Stimulated activated naive CD8-positive, alpha-beta T cell treated with anti-CD3 and anti-CD28 coated beads, Interleukin-15, Interleukin-2, amounts not matched to agents 100 ng/mL and 50 ng/mL, for 24 hours (primary cell): ENCODE measurements at regions not wholly inside any gene's neighbourhood (a gene's known extent, or its start where the extent isn't known, plus 50 kb on each side); places are given as distances from the start of the nearest gene placed in this dataset.

Experiments used
- H3K27ac Mint-ChIP-seq: one replicate; pipeline ENCODE4 v1.8.0; 2021; ENCODE audit warnings: mild to moderate bottlenecking, mixed read lengths
- H3K27me3 Mint-ChIP-seq: one replicate; pipeline ENCODE4 v1.8.0; 2021; ENCODE audit warnings: mixed read lengths
- H3K36me3 Mint-ChIP-seq: one replicate; pipeline ENCODE4 v1.8.0; 2021; ENCODE audit warnings: low read depth, mixed read lengths
- H3K4me1 Mint-ChIP-seq: one replicate; pipeline ENCODE4 v1.8.0; 2021; ENCODE audit warnings: low read depth, mixed read lengths
- H3K4me3 Mint-ChIP-seq: one replicate; pipeline ENCODE4 v1.8.0; 2021; ENCODE audit warnings: mild to moderate bottlenecking, mixed read lengths
- H3K9me3 Mint-ChIP-seq: one replicate; pipeline ENCODE4 v1.8.0; 2021; ENCODE audit warnings: mixed read lengths

DNA sequence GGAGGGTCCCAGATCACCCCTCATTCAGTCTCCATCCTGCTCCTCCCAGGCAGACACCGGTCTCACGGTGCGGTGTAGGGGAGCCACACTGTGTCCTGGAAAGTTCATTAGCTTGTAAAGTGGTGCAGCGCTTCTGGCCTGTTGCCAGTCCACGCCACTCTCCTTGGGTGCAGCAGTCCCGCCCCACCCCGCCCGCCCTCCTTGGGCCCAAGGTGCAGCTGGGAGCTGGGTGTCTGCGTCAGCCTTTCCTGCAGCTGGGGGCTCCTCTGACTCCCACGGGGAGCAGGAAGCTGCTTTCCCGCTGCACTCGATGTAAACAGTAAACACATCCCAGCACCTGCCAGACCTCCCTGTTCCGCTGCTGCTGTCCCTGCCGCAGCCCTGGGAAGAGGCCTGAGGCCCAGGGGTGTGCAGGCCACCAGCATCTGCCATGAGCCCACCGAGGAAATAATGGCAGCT, 53.8 kb upstream of the ASB18 start:
- H3K9me3 Mint-ChIP-seq: no peaks in the 10 kb centered on the region
- no peak overlapping the region for H3K4me3 Mint-ChIP-seq
- no peaks in the 10 kb centered on the region for H3K36me3 Mint-ChIP-seq
- H3K27ac Mint-ChIP-seq: no peak overlapping the region
- H3K27me3 Mint-ChIP-seq: peaks cover 4% of the 10 kb centered on the region
- H3K4me1 Mint-ChIP-seq: no peaks in the 10 kb centered on the region

DNA sequence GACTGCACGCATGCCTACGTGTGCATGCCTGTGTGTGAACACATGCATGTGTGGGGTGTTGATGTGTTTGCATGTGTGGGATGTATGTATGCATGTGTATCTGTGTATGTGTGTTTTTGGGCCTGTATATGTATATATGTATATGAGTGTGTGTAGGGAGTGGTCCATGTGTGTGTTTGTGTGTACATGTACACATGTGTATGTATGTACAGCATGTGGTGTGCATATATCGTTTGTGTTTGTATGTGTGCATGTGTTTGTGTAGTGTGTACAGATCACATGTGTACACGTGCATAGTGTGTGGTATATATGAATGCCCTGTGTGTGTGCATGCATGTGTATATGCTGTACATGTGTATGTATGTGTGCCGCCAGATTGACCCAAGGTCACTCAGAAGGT, 54.2 kb upstream of the ASB18 start:
- Mint-ChIP-seq H3K27me3 (peaks cover 4% of the 10 kb centered on the region), H3K4me1 (no peaks in the 10 kb centered on the region), H3K36me3 (no peaks in the 10 kb centered on the region), H3K9me3 (no peaks in the 10 kb centered on the region), H3K4me3 (no peak overlapping the region), H3K27ac (no peak overlapping the region)

DNA sequence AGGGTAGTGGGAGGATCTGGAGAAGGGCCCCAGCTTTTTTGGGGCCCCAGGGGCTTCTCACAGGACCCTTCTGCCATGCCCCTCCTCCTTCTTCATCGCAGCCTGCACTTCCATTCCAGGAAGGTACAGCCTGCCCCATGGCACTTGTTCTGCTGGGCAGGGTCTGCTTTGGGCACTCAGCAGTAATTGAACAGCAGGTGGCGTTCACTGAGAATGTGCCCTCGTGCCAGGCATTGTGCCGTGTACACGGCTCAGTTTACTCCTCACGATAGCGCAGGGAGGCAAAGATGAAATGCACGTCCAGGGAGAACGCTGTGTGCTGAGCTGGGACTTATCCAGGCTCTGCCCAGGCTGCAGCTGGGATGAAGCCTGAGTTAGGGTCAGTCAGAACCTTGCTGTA, 54.8 kb upstream of the ASB18 start:
- Mint-ChIP-seq H3K4me1 (no peaks in the 10 kb centered on the region), H3K9me3 (no peaks in the 10 kb centered on the region), H3K4me3 (no peak overlapping the region), H3K27me3 (peaks cover 4% of the 10 kb centered on the region), H3K36me3 (no peaks in the 10 kb centered on the region), H3K27ac (no peak overlapping the region)

DNA sequence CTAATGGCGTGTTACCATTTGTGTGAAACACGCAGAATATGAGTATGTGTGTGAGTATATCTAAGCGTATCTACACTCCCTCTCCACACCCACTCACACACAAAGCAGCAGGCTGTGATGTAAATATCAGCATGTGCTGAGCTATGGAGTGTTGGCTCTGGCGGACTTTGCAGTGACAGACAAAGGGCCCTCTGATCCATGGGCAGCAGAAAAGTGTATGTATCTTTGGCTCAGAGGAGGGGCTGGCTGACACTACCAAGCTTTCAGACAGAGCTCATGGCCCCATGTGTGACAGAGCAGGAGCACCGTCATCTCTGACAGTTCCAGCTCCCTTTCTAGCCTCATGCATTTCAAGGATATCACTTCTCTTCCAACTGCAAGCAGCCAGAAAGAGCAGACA, 57.2 kb upstream of the ASB18 start:
- Mint-ChIP-seq H3K27me3 (peaks cover 3% of the 10 kb centered on the region), H3K4me1 (no peaks in the 10 kb centered on the region), H3K9me3 (no peaks in the 10 kb centered on the region), H3K4me3 (no peak overlapping the region), H3K27ac (no peak overlapping the region), H3K36me3 (no peaks in the 10 kb centered on the region)

DNA sequence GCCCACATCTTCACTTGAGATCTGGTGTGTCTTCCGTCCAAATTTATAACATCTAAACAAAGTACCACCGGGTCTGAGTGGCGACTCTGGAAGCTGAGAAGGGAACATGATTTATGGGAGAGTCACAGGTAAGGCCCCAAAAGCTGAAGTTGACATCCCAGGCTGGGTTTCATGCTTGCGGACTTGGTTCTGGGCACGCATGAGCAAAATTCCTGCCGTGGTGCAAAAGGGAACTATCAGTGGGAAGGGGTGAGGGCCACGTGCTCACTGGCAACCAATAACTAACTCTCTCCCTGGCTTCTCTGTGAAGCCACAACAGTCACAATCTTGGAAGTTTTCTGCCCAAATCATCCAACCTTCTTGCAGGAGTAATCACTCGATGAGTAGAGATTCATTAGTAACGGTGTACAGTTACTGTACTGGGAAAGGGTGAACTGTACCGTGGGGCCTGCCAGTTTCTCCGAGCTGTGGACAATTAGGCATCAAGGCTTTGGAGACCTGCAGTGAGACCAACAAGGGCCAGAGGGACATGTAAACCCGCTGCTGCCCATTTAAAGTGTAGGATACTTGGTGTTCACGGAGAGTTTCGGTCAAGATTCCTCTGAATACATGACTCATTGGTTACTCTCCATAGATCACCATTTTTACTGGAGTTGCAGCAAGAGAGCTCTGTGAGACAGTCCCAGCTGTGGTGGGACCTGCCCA, 69.4 kb upstream of the ASB18 start:
- no peak overlapping the region for H3K27ac Mint-ChIP-seq

DNA sequence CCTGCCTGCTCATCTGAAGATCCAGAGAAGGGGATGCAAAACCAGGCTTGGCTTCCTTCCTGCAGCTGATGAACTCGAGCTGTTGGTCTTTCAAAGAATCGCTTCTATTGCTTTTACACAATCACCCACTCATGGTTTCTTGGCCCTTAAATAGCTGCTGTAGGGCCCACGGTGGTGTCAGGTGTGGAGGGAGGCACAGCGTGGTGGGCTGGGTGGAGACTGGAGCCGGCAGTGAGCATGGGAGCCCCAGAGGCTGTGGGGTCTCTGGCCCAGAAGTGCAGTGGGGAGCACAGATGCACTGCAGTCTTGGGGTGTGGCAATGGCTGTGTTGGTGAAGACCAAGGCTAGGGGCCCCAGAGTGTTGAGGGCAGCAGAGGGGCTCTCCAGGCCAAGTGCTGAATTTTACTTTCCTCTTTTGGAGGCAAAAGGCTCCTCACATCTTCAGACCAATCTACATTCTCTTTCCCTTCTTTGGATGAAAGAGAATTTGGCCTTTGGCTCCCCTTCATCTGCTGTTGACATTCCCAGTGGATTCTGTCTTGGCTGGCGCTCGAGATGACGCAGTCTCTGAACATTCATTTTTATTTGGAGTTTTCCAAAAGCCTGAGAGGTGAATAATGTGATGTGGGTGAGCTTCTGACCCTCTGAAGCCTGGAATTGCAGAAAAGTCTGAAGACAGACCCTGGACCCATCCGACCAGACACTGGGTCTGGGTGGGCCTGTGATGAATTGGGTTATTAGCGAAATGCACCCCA, 70.1 kb upstream of the ASB18 start:
- Mint-ChIP-seq H3K36me3 (no peaks in the 10 kb centered on the region), H3K27ac (no peak overlapping the region), H3K27me3 (peaks cover 6% of the 10 kb centered on the region), H3K9me3 (no peaks in the 10 kb centered on the region), H3K4me3 (no peak overlapping the region), H3K4me1 (no peaks in the 10 kb centered on the region)

More for the DNA sequence above, 69.4 kb upstream of the ASB18 start:
- no peaks in the 10 kb centered on the region for H3K36me3 Mint-ChIP-seq
- peaks cover 3% of the 10 kb centered on the region for H3K27me3 Mint-ChIP-seq
- no peaks in the 10 kb centered on the region for H3K4me1 Mint-ChIP-seq
- no peak overlapping the region for H3K4me3 Mint-ChIP-seq
- no peaks in the 10 kb centered on the region for H3K9me3 Mint-ChIP-seq

DNA sequence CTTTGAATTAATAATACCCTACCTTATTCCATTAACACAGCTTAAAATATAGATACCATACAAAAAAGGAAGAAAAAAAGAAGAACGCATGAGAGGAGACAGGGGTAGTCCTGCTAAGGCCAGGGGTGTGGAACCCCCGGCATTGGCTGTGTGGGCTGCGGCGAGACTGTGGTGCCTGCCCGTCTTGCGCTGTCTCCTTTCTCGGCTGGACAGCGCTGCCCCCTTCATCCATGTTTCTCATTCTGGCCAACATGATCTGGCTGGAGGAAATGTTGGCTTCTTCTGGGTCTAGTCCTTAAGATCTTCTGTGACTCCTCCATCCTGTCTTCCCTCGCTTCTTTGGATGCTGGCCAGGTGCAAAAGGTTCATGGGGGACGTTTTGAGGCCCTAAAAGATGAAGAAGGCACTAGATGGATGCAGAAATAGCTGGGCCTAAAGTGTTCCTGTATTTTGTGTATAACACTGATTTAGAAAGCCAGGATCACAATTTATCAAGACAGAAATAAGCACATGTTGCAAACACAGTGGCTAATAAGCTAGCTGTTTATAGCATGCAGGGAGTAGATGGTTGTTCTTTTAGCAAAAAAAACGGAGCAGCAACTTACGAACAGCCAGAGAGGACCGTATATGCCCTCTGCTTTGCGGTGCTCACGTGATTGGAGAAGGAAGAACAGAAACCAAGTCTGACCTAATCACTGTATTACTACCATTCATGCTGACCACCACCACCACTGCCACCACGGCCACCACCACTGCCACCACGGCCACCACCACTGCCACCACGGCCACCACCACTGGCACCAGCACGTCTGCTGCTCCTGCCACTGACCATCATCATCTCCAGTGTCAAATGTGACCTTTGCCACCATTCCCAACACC, 71.7 kb upstream of the ASB18 start:
- no peaks in the 10 kb centered on the region for H3K9me3 Mint-ChIP-seq

DNA sequence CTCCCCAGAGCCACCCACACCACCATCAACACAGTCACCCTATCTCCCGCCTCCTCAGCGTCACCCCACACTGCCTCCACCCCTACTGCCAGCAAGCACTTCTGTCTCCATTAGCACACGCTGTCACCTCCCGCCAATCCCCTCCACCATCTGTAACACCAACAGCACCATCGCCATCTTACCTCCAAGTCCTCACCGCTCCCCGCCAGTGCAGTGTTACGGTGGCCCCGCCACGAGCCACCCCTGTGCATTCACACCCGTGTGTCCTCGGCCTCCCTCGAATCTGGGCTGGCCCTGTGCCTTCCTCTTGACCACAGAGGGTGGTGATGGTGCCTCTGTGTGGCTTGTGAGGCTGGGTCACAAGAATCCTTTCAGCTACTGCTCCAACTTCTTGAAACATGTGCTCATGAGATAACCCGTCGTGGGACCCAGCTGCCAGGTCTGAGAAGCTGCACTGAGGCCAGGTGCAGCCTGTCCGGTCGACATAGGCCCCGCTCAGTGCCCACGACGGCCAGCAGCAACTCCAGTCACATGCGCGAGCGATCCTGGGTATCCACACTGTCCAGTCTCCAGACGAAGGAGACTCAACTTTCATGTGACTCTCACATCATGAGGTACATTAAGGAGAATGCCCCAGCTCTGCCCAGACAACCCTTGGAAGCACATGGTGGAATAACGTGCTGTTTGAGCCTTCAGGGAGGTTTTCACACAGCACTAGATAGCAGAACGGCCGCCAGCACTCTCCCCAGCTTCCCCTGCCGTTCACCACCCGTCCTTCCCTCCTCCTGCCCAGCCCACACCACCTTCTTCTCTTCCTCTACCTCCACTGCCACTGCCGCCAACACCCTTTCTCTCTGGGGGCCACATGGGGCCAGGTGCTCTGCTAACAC, 72.6 kb upstream of the ASB18 start:
- peaks cover 4% of the 10 kb centered on the region for H3K27me3 Mint-ChIP-seq

More for the DNA sequence above, 71.7 kb upstream of the ASB18 start:
- Mint-ChIP-seq H3K4me1 (no peaks in the 10 kb centered on the region), H3K4me3 (no peak overlapping the region), H3K36me3 (no peaks in the 10 kb centered on the region), H3K27ac (no peak overlapping the region), H3K27me3 (peaks cover 4% of the 10 kb centered on the region)

DNA sequence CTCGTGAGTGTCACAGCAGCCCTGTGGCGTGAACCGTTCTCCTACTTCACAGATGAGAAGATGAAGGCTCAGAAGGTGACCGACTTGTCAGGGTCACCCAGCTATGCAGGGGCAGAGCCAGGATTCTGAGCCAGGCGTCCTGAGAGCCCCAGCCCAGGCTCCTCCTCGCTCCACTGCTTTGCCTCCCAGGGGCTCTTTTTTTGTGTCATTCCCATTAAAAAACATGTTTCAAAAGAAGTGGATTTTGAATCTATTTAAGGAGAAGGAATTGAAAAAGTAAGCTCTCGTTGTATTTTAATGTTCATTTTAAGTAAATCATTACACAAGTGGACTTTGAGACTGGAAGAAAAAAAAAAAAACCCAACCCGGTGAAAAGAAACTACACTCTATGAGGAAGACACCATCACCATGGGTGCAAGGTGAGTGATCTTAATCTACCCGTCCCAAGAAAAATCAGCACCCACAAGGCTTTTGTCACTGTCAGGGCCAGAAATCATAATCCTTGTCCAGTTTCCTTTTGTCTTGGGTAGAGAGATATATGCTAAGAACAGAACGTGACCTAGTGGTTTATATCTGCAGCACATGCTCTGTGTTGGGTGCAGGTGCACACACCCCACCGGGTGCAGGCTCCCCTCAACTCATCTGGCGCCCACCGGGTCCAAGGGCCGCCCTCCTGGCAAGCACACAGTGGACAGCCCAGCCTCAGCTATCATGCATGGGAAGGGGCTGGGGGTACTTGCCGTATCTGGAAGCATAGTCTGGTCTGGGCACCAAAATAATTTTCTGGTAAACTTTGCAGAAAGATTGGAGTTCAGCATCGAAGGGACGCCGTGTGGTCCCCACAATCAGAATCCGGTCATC, 73.5 kb upstream of the ASB18 start:
- Mint-ChIP-seq H3K4me3 (no peak overlapping the region), H3K27me3 (peaks cover 4% of the 10 kb centered on the region), H3K9me3 (no peaks in the 10 kb centered on the region), H3K4me1 (no peaks in the 10 kb centered on the region), H3K36me3 (no peaks in the 10 kb centered on the region), H3K27ac (no peak overlapping the region)

More for the DNA sequence above, 72.6 kb upstream of the ASB18 start:
- H3K4me1 Mint-ChIP-seq: no peaks in the 10 kb centered on the region
- H3K27ac Mint-ChIP-seq: no peak overlapping the region
- no peaks in the 10 kb centered on the region for H3K9me3 Mint-ChIP-seq
- H3K36me3 Mint-ChIP-seq: no peaks in the 10 kb centered on the region
- H3K4me3 Mint-ChIP-seq: no peak overlapping the region

DNA sequence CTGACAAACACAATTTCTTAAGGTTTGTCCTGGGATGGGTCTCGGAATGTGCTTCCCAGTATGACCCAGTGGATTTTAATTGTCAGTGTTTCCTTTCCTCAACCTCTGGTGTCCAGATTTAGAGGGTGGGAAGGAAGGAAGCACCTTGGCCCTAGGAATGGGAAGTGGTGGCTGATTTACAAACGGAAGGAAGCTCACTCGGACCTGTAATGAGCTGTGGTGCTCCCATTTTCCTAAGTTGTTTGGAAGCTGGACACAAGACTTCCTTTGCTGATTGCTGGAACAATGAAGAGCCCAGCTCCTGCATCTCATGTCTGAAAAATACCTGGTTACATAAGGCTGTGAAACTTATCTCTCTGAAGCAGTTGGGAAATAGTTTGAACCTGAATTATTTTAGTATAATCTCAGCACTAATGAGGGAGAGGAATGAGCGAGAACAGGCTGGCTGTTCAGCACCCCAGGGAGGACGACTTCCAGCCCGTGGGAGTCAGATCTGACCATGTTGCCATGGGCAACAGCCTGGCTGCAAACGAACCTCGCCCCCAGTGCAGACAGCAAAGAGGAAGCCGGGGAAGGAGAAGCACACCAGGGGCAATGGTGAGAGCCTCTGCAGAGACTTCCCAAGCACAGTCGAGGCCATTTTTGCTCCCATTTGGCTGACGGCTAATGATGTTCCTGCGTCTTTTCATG, 74.4 kb upstream of the ASB18 start:
- Mint-ChIP-seq H3K9me3 (no peaks in the 10 kb centered on the region), H3K4me3 (no peak overlapping the region), H3K27ac (no peak overlapping the region), H3K27me3 (peaks cover 4% of the 10 kb centered on the region), H3K4me1 (no peaks in the 10 kb centered on the region), H3K36me3 (no peaks in the 10 kb centered on the region)

DNA sequence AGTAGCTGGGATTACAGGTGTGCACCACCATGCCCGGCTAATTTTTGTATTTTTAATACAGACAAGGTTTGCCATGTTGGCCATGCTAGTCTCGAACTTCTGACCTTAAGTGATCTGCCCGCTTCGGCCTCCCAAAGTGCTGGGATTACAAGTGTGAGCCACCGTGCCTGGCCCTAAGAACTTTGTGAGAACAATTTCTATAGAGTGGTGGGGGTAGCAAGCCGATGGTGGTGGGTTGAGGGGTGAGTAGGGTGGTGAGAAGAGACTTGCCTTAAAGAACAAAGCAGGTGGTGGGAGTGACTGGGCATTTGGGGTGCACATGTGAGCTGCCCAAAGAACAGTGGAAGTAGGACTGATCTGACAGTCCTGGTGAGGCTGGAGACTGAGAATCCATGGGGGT, 76.0 kb upstream of the ASB18 start:
- Mint-ChIP-seq H3K27ac (no peak overlapping the region), H3K36me3 (no peaks in the 10 kb centered on the region), H3K9me3 (no peaks in the 10 kb centered on the region), H3K4me3 (no peak overlapping the region), H3K4me1 (no peaks in the 10 kb centered on the region), H3K27me3 (peaks cover 4% of the 10 kb centered on the region)

DNA sequence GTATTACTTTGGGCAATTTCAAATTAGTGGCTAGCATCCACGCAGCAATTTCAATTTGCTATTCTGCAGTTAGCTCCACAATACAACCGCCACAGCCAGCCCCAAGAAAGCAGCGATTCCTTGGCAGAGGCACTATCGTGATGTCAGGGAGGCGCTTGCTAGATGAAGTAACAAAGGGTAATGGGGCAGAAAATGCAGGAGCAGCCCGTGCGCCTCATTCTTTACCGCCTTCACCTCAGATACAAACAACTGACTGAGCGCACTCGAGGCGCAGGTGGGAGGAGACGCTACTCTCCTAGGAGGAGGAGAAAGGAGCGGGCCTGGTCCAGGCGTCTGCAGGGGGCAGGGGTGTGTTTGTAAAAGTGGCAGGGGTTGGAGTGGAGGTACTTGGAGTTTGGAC, 76.9 kb upstream of the ASB18 start:
- no peaks in the 10 kb centered on the region for H3K4me1 Mint-ChIP-seq
- H3K36me3 Mint-ChIP-seq: no peaks in the 10 kb centered on the region
- no peak overlapping the region for H3K4me3 Mint-ChIP-seq
- H3K9me3 Mint-ChIP-seq: no peaks in the 10 kb centered on the region
- H3K27ac Mint-ChIP-seq: no peak overlapping the region
- H3K27me3 Mint-ChIP-seq: peaks cover 4% of the 10 kb centered on the region

DNA sequence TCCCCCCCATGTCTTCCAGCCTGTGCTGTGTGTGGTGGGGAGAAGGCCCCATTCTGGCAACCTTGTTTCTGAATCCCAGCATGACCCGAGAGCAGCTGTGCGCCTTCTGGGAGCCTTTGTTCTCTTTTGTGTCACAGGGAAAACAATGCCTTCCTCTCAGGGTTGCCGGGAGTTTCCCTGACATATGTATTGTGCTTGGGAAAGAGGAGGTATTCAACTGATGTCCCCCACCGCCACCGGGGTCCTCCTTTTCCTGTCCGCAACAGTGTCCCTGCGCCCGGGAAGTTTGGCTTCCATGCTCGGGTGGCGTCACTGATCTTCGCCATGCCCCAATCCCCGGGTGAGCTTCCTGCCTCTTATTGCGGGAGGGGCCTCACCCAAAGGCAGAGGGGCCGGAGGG, 77.5 kb upstream of the ASB18 start:
- Mint-ChIP-seq H3K9me3 (no peaks in the 10 kb centered on the region), H3K4me1 (no peaks in the 10 kb centered on the region), H3K27ac (no peak overlapping the region), H3K27me3 (peaks cover 4% of the 10 kb centered on the region), H3K36me3 (no peaks in the 10 kb centered on the region), H3K4me3 (no peak overlapping the region)
